ENCODE measurements at regions not wholly inside any gene's neighbourhood (a gene's known extent, or its start where the extent isn't known, plus 50 kb on each side); places are given as distances from the start of the nearest gene placed in this dataset.

- in situ Hi-C loops (cut with HindIII; ENCODE audit: low sequenced_read_pairs): no loop called here
- no peak for DNase-seq (ENCODE audit: low read depth, low spot score)
- no peak for TF ChIP-seq CTCF (IDR thresholded peaks at IDR 0.05; ENCODE audit: low read depth, low read length)
- no peak overlapping the region for H3K4me3 ChIP-seq (ENCODE audit: low read depth, low read length)
These were observed 102.4 kb upstream of the BACE2 start for GRCh38 chr21:41065539-41065938.

DNA sequence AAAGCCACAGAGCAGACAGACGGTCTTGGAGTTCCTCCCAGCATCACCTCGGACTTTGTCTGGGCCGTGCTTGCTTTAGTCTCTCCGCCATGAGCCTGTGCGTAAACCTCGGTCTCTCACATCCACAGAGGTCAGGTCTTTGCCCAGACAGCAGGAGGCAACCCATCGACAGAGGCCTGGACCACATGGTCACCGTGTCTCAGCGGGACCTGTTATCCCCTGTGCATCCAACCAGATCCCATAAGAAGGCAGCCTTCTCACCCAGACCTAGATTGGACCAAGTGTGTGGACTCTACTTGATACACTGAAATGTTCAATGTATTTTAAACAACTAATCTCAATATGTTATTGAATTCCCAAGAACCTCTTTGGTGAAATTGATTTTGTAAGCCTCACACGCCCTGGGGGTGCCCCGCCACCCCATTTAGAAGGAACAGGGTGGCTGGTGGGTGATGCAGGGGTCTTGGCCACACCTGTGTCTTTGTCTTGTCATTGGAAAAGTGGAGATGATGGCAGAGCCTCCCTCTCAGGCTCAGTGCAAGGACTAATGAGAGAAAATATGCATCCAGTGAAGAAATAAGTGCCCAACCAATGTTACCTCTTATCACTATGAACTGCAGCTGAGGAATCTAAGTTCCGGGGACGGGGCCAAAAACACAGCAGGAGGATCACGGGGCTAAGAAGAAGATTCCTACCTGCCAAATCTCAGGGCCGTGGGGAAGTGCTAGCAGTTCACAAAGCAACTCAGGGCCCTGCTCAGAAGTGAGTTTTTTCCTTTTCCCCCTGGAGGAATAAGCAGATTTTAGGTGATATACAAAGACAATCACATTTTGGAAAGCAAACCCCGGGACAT lies 101.6 kb upstream of the BACE2 start:
- DNase-seq (ENCODE audit: low read depth, low spot score): no peak
- in situ Hi-C loops (cut with HindIII; ENCODE audit: low sequenced_read_pairs): no loop called here
- no peak for TF ChIP-seq CTCF (IDR thresholded peaks at IDR 0.05; ENCODE audit: low read depth, low read length)
- no peak overlapping the region for H3K4me3 ChIP-seq (ENCODE audit: low read depth, low read length)

DNA sequence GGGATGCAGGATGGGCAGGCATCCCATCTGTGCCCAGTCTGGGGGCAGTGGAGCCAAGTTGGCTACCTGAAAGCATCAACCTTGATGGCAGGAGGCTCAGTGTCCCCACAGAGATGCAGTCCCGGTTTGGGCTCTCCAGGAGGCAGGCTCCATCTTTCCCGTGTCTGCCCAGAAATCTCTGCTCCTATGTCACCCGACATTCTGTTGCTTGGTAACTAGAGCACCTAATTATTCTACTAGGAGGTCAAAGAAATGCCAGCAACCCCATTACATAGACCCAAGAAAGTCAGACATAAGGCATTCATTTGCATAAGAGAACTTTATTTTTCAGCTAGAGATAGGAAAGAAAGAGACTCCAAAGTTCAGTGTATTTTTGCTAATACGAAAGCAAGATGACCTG lies 100.3 kb upstream of the BACE2 start:
- no peak for DNase-seq (ENCODE audit: low read depth, low spot score)
- no peak for TF ChIP-seq CTCF (IDR thresholded peaks at IDR 0.05; ENCODE audit: low read depth, low read length)
- in situ Hi-C loops (cut with HindIII; ENCODE audit: low sequenced_read_pairs): no loop called here
- H3K4me3 ChIP-seq (ENCODE audit: low read depth, low read length): no peak overlapping the region

DNA sequence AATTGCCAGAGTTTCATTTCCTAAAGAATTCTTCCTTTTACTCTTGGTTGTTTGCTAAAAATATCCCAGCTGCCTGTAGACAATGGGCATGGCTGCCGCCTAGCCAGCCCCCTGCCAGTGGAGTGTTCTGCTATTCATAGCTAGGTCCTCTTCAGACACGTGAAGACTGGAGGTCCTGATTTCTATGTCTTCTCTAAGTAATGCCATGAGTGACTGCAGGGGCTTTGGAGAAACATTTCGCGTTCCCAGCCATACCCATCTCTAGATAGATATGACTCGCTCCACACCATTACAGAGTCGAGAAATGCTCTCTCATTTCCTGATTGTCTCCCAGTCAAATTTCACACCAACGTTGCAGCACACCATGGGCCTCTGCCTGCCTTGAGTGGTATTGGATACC lies 99.5 kb upstream of the BACE2 start:
- peak overlapping the region; percentile 7 for H3K4me3 ChIP-seq (ENCODE audit: low read depth, low read length)
- TF ChIP-seq CTCF (IDR thresholded peaks at IDR 0.05; ENCODE audit: low read depth, low read length): no peak

GRCh38 chr21:41068967-41069642 lies 98.9 kb upstream of the BACE2 start:
- H3K4me3 ChIP-seq (ENCODE audit: low read depth, low read length): peak overlapping the region; percentile 7
- peak; percentile 58 for DNase-seq (ENCODE audit: low read depth, low spot score)
- in situ Hi-C loops (cut with HindIII; ENCODE audit: low sequenced_read_pairs): no loop called here
- peak; percentile 83 for TF ChIP-seq CTCF (IDR thresholded peaks at IDR 0.05; ENCODE audit: low read depth, low read length)

More for the DNA sequence above, 99.5 kb upstream of the BACE2 start:
- in situ Hi-C loops (cut with HindIII; ENCODE audit: low sequenced_read_pairs): no loop called here
- no peak for DNase-seq (ENCODE audit: low read depth, low spot score)

DNA sequence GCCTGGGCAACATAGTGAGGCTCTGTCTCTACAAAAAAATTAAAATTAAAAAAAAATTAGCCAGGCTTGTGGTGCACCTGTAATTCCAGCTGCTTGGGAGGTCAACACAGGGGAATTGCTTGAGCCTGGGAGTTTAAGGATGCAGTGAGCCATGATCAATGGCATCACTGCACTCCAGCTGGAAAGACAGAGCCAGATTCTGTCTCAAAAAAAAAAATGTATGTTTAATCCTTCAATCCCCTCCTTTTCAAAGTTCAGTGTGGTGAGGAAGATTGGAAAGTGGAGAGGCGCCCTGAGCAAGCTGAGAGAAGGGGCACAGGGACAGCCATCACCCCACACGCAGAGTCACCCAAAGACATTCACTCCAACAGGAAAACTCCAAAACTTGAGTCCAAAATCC lies 97.7 kb upstream of the BACE2 start:
- in situ Hi-C loops (cut with HindIII; ENCODE audit: low sequenced_read_pairs): no loop called here

More for the DNA sequence above, 97.7 kb upstream of the BACE2 start:
- H3K4me3 ChIP-seq (ENCODE audit: low read depth, low read length): no peak overlapping the region
- no peak for TF ChIP-seq CTCF (IDR thresholded peaks at IDR 0.05; ENCODE audit: low read depth, low read length)
- DNase-seq (ENCODE audit: low read depth, low spot score): no peak
